ENCODE measurements at regions not wholly inside any gene's neighbourhood (a gene's known extent, or its start where the extent isn't known, plus 50 kb on each side); places are given as distances from the start of the nearest gene placed in this dataset.
"Not testable (repeated sequence)": the region's sequence is repeated elsewhere in the genome, so short reads cannot be mapped to it uniquely, and the experiment has no call there.

DNA sequence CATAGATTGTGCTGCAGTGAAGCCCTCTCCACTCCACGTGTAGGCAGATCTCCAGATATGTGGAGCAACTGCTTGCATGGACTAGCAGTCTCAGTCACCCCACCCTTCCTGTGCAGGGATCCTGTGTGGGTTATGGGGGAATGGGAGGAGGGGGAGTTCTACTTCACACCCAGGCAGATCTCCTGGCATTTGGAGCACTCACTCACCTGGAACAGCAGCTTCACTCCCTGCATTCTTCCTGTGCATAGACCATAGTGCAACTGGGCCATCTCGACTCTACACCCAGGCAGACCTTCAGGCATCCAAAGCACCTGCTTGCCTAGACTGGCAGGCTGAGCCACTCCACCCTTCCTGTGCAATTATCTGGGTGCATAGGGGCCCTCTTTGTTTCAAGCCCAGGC lies 96.0 kb upstream of the PCED1B start:
- TF ChIP-seq, protein P1, sequence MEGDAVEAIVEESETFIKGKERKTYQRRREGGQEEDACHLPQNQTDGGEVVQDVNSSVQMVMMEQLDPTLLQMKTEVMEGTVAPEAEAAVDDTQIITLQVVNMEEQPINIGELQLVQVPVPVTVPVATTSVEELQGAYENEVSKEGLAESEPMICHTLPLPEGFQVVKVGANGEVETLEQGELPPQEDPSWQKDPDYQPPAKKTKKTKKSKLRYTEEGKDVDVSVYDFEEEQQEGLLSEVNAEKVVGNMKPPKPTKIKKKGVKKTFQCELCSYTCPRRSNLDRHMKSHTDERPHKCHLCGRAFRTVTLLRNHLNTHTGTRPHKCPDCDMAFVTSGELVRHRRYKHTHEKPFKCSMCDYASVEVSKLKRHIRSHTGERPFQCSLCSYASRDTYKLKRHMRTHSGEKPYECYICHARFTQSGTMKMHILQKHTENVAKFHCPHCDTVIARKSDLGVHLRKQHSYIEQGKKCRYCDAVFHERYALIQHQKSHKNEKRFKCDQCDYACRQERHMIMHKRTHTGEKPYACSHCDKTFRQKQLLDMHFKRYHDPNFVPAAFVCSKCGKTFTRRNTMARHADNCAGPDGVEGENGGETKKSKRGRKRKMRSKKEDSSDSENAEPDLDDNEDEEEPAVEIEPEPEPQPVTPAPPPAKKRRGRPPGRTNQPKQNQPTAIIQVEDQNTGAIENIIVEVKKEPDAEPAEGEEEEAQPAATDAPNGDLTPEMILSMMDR (IDR thresholded peaks at IDR 0.05; ENCODE audit: insufficient read depth, missing control alignments) = no peak
- FAIRE-seq (no peak), DNase-seq (ENCODE audit: insufficient read length, low spot score) (no peak)

DNA sequence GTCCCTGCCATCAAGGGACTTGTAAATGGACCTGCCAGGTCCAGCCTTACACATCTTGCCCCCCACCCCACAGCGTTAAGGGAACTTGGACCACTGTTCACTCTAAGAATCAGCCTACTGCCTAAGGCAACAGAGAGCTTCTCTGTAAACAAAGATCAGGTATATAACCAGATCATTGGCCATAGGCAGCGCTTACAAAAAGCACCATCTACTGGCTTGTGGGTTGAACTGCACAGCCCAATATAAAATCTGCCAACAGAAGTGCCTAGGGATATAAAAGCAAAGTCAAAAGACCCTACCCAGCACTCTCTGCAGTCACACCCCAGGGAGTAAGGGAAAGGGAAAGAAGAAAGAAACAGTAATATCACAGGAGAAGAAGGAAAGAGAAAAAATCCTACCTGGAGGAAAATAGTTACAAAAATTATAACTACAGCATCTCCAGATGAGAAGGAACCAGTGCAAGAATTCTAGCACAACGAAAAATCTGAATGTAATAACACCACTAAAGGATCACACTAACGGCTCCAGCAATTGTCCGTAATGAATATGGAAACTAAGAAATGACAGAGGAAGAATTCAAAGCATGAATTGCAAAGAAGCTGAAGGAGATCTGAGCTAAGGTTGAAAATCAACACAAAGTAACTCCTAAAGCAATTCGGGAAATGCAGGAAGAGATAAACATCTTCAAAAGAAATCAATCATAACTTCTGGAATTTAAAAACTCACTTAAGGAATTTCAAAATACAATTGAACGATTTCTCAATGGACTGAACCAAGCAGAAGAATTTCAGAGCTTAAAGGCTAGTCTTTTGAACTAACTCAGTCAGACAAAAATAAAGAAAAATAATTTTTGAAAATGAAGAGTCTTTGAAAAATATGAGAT lies 95.2 kb upstream of the PCED1B start:
- FAIRE-seq (no peak), DNase-seq (ENCODE audit: insufficient read length, low spot score) (no peak)
- TF ChIP-seq, protein P1 (IDR thresholded peaks at IDR 0.05; ENCODE audit: insufficient read depth, missing control alignments) = peak; percentile 67

DNA sequence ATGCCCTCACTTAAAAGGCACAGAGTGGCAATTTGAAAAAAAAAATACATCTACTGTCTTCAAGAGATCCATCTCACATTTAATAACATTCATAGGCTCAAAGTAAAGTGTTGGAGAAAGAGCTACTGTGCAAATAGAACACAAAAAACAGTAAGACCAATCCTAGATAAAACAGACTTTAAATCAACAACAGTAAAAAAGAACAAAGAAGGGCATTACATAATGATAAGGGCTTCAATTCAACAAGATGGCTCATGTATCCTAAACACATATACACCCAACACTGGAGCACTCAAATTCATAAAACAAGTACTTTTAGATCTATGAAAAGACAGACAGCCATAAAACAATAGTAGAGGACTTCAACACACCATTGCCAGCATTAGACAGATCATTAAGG lies 93.6 kb upstream of the PCED1B start:
- FAIRE-seq (no peak), DNase-seq (ENCODE audit: insufficient read length, low spot score) (no peak)
- TF ChIP-seq, protein P1 (IDR thresholded peaks at IDR 0.05; ENCODE audit: insufficient read depth, missing control alignments) = no peak

DNA sequence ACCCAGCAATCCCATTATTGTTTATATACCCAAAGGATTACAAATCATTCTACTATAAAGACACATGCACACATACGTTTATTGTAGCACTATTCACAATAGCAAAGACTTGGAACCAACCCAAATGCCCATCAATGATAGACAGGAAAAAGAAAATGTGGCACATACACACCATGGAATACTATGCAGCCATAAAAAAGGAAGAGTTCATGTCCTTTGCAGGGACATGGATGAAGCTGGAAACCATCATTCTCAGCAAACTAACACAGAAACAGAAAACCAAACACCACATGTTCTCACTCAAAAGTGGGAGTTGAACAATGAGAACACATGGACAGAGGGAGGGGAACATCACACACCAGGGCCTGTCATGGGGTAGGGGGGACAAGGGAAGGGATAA lies 91.3 kb upstream of the PCED1B start:
- FAIRE-seq = not testable (repeated sequence)

DNA sequence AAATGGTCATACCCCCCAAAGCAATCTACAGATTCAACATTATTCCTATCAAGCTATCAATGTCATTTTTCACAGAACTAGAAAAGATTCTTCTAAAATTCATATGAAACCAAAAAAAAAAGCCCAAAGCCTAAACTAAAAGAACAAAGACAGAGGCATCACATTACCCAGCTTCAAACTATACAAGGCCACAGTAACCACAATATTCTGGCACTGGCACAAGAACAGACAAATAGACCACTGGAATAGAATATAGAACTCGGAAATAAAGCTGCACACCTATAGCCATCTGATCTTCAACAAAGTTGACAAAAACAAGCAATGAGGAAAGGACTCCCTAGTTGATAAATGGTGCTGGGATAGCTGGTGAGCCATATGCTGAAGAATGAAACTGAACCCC lies 89.2 kb upstream of the PCED1B start:
- TF ChIP-seq, protein P1 (IDR thresholded peaks at IDR 0.05; ENCODE audit: insufficient read depth, missing control alignments) = no peak
- FAIRE-seq = no peak
- no peak for DNase-seq (ENCODE audit: insufficient read length, low spot score)

More for the DNA sequence above, 91.3 kb upstream of the PCED1B start:
- DNase-seq (ENCODE audit: insufficient read length, low spot score) = not testable (repeated sequence)

DNA sequence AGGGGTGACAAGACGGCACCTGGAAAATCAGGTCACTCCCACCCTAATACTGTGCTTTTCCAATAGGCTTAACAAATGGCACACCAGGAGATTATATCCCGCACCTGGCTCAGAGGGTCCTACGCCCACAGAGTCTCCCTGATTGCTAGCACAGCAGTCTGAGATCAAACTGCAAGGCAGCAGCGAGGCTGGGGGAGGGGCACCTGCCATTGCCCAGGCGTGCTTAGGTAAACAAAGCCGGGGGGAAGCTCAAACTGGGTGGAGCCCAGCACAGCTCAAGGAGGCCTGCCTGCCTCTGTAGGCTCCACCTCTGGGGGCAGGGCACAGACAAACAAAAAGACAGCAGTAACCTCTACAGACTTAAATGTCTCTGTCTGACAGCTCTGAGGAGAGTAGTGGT lies 87.4 kb upstream of the PCED1B start:
- not testable (repeated sequence) for FAIRE-seq; DNase-seq (ENCODE audit: insufficient read length, low spot score)

DNA sequence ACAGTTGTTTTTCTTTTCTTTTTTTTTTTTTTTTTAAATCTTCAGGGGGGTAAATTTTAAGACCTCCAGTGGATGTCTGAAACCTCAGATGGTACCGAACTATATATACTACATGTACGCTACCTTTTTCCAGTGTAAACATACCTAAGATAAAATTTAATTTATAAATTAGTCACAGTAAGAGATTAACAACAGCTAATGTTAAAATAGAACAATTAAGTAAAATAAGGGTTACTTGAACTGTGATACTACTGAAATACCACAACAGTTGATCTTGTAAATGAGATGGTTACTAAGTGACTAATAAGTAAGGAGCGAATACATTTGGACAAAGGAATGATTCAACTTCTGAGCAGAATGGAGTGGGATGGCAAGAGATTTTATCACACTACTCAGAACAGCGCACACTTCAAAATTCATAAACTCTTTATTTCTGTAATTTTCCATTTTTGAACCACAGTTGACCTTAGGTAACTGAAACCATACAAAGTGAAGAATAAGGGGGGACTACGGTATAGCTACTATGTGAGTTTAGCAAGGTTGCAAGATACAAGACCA lies 80.5 kb upstream of the PCED1B start:
- TF ChIP-seq, protein P1 (IDR thresholded peaks at IDR 0.05; ENCODE audit: insufficient read depth, missing control alignments) = no peak
- FAIRE-seq (no peak), DNase-seq (ENCODE audit: insufficient read length, low spot score) (no peak)

DNA sequence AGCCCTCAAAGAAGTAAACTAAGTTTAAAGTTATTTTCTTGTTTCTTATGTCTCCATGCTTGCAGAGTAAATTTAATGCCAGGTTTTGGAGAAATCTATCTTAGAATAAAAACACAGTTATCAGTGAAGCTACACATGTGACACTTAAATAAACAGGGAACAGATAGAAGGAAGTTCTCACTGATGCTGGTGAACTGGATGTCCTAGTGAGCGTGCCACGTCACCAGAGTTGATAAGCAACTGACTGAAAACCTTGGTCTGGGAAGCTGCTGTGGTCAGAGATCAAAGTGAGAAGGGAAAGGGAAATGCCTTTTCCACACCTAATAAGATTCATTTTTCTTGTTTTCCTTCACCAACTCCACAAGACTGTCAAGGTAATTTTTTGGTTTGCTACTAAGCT lies 74.8 kb upstream of the PCED1B start:
- DNase-seq (ENCODE audit: insufficient read length, low spot score) (no peak), FAIRE-seq (no peak)
- TF ChIP-seq, protein P1 (IDR thresholded peaks at IDR 0.05; ENCODE audit: insufficient read depth, missing control alignments) = no peak
